NCI-H748 (cell line): ENCODE measurements at regions not wholly inside any gene's neighbourhood (a gene's known extent, or its start where the extent isn't known, plus 50 kb on each side); places are given as distances from the start of the nearest gene placed in this dataset.
"Not testable (repeated sequence)": the region's sequence is repeated elsewhere in the genome, so short reads cannot be mapped to it uniquely, and the experiment has no call there.

ENCODE experiments used
- DNase-seq: peaks from one replicate; lab custom pipeline; 2025; ENCODE audit not compliant: unreplicated experiment; lab: John Stamatoyannopoulos, UW

DNA sequence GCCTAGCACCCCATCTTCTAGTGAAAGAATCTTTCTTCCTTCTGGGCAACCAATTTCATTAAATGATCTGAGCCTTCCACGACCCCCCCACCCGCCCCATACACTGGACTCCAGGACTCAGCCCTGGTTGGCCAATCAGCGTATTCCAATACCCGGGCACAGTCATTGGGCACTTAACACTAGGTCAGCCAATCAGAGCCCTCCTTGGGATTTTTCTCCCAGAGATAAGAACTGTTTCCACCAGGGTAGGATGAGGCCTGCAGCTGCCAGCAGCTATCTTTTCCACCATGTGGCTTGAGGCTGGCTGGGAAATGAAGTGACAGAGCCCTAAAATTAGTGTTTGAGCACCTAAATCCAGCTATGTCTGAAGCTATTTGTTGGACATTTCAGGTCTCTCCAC is 418.8 kb downstream of the BCOR start:
- DNase-seq = no peak

DNA sequence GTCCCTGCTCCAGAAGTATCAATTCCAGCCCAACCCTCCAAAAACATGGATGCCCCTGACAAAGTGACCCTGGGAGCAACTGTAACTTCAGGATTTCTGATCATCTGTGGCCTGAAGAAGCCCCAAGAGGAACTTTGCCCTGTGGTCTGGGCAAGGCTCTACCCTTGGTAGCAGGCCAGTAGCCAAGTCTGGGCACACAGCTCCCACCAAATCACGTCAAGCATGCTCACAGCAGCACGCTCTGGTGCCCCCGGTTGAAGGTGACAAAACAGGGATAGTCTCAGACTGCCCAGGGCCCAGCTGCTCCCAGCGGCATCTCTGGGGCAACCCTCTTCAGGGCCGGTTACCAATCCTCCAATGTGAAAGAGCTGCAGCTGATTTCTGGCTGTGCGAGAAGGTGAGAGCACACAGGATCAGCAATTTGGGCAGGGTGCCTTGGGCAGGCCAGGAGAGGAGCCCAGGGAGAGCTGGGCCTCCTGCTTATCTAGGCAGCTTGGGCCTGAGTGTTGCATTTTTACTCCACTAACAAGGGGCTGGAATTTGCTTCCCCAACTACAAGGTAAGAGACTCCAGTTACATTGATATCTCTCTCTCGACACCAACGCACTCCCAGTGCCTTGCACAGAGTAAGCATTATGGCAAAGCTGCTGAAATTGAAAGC is 418.1 kb downstream of the BCOR start:
- no peak for DNase-seq

DNA sequence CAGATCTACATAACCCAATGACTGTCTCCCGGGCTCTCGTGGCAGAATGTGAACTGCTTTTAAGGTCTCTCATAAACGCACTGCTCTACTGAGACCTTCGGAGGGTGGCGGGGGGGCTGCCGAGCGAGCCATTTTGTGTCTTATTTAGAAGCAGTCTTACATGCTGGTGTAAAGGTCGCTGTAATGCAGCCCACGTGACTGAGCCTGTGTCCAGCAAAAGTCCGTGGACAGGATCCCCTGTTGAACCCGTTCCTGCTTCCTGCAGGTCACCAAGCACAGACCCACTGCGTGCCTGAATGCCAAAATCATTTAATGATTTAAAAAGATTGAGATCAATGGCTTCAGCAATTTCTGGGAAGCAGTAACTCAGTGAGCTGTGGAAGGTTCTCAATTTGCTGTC is 415.9 kb downstream of the BCOR start:
- no peak for DNase-seq

DNA sequence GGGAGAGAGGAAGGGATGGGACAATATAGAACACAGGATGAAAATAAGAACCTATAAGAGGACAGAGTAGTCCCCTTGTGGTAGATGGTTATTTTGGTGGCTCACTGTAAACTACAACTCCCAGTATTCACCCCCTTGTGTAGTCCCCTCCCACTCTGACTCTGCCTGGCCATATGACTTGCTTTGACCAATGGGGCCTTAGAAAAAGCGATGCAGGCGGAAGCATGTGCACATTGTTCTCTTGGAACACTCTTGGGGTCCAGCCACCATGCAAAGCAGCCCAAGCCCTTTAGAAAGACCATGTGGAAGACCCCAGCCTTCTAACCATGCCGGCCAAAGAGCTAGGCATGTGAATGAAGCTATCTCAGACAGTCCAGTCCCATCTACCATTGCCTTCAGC is 415.0 kb downstream of the BCOR start:
- no peak for DNase-seq

- DNase-seq = no peak
Measured at GRCh38 chrX:39688219-39688575, 409.6 kb downstream of the BCOR start.

- peak; percentile 89 for DNase-seq
Measured at GRCh38 chrX:39688576-39689375, 409.0 kb downstream of the BCOR start.

DNA sequence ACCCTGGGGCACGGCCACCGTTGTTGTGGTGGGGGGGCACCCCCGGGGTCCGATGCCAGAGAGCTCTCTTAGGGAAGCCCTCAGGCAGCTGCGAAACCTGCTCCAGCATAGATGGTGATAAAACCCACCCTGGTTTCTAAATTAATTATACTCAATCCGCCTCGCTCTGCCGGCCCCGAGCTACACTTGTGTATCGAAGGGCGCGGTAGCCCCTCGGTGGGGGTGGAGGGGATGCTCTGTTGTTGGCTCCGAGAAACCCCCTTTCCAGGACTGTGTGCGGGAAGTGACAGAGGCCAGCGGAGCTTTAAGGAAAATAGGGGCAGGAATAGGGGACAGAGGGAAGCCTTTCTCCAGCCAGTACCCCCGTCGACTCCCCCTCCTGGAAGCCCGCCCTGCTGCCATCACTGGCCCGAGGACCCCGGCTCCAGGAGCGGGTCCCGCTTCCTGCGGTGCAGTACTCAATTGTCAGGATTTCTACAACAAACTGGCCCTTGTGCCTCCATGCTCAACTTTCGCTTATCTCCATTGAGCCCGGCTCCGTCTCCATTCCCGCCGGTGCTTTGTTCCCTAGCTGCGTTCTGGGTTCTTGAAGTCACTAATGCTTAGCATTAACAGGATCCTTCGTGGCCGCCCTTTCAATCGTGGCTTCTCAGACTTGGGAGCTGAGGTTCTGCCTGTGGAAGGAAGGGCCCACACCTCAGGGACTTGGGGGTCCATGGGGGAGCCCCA is 408.2 kb downstream of the BCOR start:
- peak; percentile 60 for DNase-seq

- peak; percentile 60 for DNase-seq
Measured at GRCh38 chrX:39690541-39691415, 407.0 kb downstream of the BCOR start.

DNA sequence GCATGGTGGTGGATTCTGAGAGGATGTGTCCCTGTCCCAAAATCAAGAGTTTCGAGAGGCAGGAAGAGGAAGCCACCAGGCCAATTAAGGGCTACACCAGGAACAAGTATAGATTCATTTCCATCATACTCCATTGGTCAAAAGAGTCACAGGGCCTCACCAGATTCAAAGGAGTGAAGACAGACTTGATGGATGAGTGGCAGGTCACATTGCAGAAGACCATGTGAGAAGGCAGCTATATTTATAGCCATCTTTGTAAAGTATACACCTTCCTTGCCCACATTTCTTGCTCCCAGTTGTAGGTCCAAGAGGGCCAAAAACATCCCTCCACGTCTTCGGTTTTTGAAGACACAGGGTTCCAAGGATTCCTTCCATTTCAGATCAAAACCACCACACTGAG is 406.0 kb downstream of the BCOR start:
- no peak for DNase-seq

GRCh38 chrX:39692796-39693195 is 405.0 kb downstream of the BCOR start:
- DNase-seq = no peak

DNA sequence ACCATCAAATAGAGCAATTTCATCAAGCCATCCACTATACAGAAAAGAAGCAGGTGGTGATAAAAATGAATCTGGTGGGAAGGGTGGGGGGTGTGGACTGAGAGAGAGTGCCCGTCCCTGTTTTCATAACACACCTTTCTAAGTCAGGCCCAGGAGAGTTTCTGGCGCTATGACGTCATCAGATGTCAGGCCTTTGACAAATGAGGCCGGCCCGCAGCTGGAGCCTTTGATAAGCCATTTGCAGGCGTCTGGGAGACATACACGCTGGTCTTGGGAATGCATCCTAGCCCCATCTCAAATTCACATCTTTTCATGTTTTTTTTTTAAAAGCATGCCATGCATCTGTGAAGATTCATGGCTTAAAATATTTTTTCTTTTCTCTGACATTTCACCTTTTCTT is 404.5 kb downstream of the BCOR start:
- DNase-seq = no peak

DNA sequence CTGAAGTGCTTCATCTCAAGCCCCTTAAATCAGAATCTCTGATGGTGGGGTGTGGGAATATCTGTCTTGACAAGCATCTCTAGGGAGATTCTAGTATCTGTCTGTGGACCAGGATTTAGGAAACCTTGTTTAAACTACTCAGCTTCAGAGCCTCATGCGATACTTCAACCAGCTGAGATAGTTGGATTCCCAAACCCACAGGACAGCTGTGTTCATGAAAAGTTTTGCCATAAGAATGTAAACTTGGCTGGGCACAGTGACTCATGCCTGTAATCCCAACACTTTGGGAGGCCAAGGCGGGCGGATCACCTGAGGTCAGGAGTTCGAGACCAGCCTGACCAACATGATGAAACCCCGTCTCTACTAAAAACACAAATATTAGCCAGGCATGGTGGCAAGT is 395.1 kb downstream of the BCOR start:
- not testable (repeated sequence) for DNase-seq

DNA sequence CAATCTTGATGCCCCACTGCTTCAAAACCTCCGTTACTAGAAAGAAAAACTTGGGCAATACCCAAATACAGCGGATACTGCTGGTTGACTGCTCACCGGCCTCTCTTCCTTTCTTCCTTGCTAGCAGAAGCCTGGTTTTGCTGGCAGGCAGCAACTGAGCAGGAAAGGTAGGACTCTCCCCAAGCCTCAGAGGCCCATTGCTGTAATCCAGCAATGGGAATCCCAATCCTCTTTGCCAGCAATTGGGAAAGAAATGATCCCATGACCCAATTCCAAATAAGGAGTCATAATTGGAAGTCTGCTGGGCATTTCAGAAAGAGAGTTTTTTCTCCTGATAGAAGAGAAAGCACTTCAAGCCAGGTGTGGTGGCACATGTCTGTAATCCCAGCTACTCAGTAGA is 394.5 kb downstream of the BCOR start:
- DNase-seq = no peak

- DNase-seq = no peak
Measured at GRCh38 chrX:39704590-39704989, 393.2 kb downstream of the BCOR start.

DNA sequence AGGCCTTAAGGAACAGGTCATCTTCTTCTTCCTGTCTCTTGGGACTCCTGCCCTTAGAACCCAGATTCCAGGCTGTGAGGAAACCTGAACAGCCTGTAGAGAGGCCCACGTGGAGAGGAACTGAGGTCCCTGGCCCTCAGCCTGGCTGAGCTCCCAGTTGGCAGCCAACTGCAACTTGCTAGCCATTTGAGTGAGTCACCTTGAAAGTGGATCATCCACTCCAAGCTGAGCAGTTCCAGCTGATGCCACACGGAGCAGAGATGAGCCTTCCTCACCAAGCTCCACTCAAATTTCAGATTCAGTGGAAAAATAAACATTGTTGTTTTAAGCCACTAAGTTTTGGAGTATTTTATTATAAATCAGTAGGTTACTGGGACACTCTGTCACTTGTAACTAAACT is 392.5 kb downstream of the BCOR start:
- DNase-seq = peak; percentile 67

DNA sequence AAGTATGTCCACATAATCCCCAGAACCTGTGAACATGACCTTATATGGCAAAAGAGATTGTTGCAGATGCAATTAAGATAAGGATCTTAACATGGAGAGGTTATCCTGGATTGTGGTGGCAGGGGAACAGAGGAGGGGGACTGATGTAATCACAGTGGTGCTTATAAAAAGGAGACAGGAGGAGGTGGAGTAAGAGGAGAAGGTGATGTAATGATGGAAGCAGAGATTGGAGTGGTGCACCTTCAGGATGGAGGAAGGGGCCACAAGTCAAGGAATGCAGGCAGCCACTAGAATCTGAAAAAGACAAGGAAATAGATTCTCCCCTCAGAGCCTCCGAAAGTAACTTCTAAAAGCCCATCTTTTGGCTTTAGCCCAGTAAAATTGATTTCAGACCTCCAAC is 388.4 kb downstream of the BCOR start:
- DNase-seq = no peak

DNA sequence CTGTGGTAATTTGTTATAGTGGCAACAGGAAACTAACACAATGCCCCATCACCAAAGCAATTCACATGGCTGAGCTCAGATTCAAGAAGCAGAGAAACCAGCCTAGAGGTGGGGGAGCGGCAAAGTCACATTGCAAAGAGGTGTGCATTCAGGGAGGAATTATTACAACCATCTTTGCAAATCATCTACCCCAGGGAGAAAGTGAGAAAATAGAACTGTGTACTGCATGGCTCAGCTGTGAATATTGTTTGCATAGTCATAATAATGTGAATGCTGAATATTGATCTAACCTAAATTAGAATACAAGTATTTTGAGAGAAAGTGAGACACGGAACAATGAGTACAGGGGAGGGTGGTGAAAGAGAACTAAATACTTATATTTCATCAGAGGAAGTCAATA is 387.9 kb downstream of the BCOR start:
- DNase-seq = no peak

- DNase-seq = no peak
Measured at GRCh38 chrX:39710776-39711175, 387.0 kb downstream of the BCOR start.

- DNase-seq = peak; percentile 86
Measured at GRCh38 chrX:39714471-39714870, 383.3 kb downstream of the BCOR start.

DNA sequence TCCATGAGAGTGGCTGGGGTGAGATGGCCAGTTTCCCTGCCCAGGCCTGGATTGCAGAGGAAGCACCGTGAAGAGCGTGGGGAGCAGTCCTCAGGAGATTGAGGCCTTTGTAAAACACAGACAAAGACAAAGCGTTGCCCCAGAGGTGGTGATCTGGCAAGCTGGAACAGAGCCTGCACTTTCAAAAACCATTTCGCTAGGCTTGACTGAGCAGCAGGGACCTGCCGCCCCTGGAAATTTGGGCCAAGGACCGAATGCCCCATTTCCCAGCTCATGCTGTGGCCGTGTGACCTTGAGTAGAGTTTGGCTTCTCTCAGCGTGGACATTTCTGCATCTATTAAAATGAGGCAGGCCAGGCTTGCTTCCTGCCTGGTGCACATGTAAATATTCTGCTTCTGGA is 381.4 kb downstream of the BCOR start:
- DNase-seq = no peak
